ENCODE measurements at regions not wholly inside any gene's neighbourhood (a gene's known extent, or its start where the extent isn't known, plus 50 kb on each side); places are given as distances from the start of the nearest gene placed in this dataset.

GRCh38 chr5:26003966-26004365 is 1034.4 kb downstream of the CDH9 start:
- Histone ChIP-seq H3K36me3 (replicated peaks; ENCODE audit: insufficient read depth, low read length) (no peaks in the 10 kb centered on the region), H3K9ac (ENCODE audit: low read length) (no peak overlapping the region), H3K9me3 (replicated peaks; ENCODE audit: insufficient read depth, low read length) (no peaks in the 10 kb centered on the region), H4K20me1 (ENCODE audit: insufficient read depth, low read length) (no peaks in the 10 kb centered on the region), H3K79me2 (ENCODE audit: low read length) (no peaks in the 10 kb centered on the region), H3K4me2 (ENCODE audit: low read depth, low read length) (no peak overlapping the region), H3F3A (ENCODE audit: insufficient read depth, low read length) (no peaks in the 10 kb centered on the region), H3K27me3 (replicated peaks; ENCODE audit: insufficient read depth, low read length) (no peaks in the 10 kb centered on the region), H3K4me1 (ENCODE audit: low read length) (no peaks in the 10 kb centered on the region), H2AFZ (ENCODE audit: low read length) (no peak overlapping the region), H3K9me2 (replicated peaks; ENCODE audit: insufficient read depth, low read length) (no peaks in the 10 kb centered on the region), H3K4me3 (ENCODE audit: low read length) (no peak overlapping the region), H3K27ac (ENCODE audit: low read length) (no peak overlapping the region)
- DNase-seq: no peak
- no peak for TF ChIP-seq CTCF (IDR thresholded peaks at IDR 0.05; ENCODE audit: low read length)

- H3K27me3 ChIP-seq (replicated peaks; ENCODE audit: insufficient read depth, low read length): no peaks in the 10 kb centered on the region
- H3K36me3 ChIP-seq (replicated peaks; ENCODE audit: insufficient read depth, low read length): no peaks in the 10 kb centered on the region
- no peaks in the 10 kb centered on the region for H3F3A ChIP-seq (ENCODE audit: insufficient read depth, low read length)
- no peak overlapping the region for H3K4me2 ChIP-seq (ENCODE audit: low read depth, low read length)
- no peaks in the 10 kb centered on the region for H3K4me1 ChIP-seq (ENCODE audit: low read length)
- no peaks in the 10 kb centered on the region; the same call in 1 of the 2 replicates for H3K9me2 ChIP-seq (replicated peaks; ENCODE audit: insufficient read depth, low read length)
- no peaks in the 10 kb centered on the region for H3K79me2 ChIP-seq (ENCODE audit: low read length)
- H3K4me3 ChIP-seq (ENCODE audit: low read length): no peak overlapping the region
- TF ChIP-seq EZH2phosphoT487 (IDR thresholded peaks at IDR 0.05; ENCODE audit: low read length) (no peak), CTCF (IDR thresholded peaks at IDR 0.05; ENCODE audit: low read length) (no peak), EZH2 (optimal IDR thresholded peaks at IDR 0.05; ENCODE audit: low read depth, low read length) (no peak)
- no peak for DNase-seq
- H3K9ac ChIP-seq (ENCODE audit: low read length): no peak overlapping the region
- no peaks in the 10 kb centered on the region for H4K20me1 ChIP-seq (ENCODE audit: insufficient read depth, low read length)
- H3K27ac ChIP-seq (ENCODE audit: low read length): no peak overlapping the region
- no peak overlapping the region for H2AFZ ChIP-seq (ENCODE audit: low read length)
- H3K9me3 ChIP-seq (replicated peaks; ENCODE audit: insufficient read depth, low read length): no peaks in the 10 kb centered on the region
Observed at GRCh38 chr5:25995209-25995608, 1043.2 kb downstream of the CDH9 start.

- Histone ChIP-seq H3K27ac (ENCODE audit: low read length) (no peak overlapping the region), H4K20me1 (ENCODE audit: insufficient read depth, low read length) (no peaks in the 10 kb centered on the region), H3K4me1 (ENCODE audit: low read length) (no peaks in the 10 kb centered on the region), H3K79me2 (ENCODE audit: low read length) (no peaks in the 10 kb centered on the region), H3K4me2 (ENCODE audit: low read depth, low read length) (no peak overlapping the region), H3K9me3 (replicated peaks; ENCODE audit: insufficient read depth, low read length) (no peaks in the 10 kb centered on the region), H2AFZ (ENCODE audit: low read length) (no peak overlapping the region), H3K9me2 (replicated peaks; ENCODE audit: insufficient read depth, low read length) (no peaks in the 10 kb centered on the region; the same call in 1 of the 2 replicates), H3K4me3 (ENCODE audit: low read length) (no peak overlapping the region), H3K27me3 (replicated peaks; ENCODE audit: insufficient read depth, low read length) (no peaks in the 10 kb centered on the region), H3F3A (ENCODE audit: insufficient read depth, low read length) (no peaks in the 10 kb centered on the region), H3K9ac (ENCODE audit: low read length) (no peak overlapping the region), H3K36me3 (replicated peaks; ENCODE audit: insufficient read depth, low read length) (no peaks in the 10 kb centered on the region)
- DNase-seq: no peak
- TF ChIP-seq CTCF (IDR thresholded peaks at IDR 0.05; ENCODE audit: low read length): no peak
- no peak for TF ChIP-seq EZH2 (optimal IDR thresholded peaks at IDR 0.05; ENCODE audit: low read depth, low read length)
- TF ChIP-seq EZH2phosphoT487 (IDR thresholded peaks at IDR 0.05; ENCODE audit: low read length): no peak
Observed at GRCh38 chr5:25993701-25994100, 1044.7 kb downstream of the CDH9 start.

All from MM.1S (cell line).